ENCODE measurements at regions not wholly inside any gene's neighbourhood (a gene's known extent, or its start where the extent isn't known, plus 50 kb on each side); places are given as distances from the start of the nearest gene placed in this dataset.
"Not testable (repeated sequence)": the region's sequence is repeated elsewhere in the genome, so short reads cannot be mapped to it uniquely, and the experiment has no call there.

DNA sequence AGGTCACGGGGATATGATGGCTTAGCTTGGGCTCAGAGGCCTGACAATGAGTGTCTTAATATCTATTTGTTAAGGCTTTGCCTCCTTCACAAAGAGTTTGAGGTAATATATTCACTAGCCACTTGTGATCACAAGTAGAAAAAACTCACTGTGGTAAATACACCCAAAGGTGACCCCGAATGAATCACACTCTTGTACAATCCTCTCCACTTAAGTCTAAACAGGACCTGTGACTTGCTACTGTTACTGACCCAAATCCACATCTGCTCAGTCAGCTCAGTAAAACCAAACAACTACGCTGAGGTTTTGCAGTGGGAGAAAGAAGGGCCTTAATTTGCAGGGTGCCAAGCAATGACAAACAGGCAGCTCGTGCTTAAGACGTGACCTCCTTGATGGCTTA, 223.8 kb upstream of the MAGEC2 start:
- TF ChIP-seq, protein P1, sequence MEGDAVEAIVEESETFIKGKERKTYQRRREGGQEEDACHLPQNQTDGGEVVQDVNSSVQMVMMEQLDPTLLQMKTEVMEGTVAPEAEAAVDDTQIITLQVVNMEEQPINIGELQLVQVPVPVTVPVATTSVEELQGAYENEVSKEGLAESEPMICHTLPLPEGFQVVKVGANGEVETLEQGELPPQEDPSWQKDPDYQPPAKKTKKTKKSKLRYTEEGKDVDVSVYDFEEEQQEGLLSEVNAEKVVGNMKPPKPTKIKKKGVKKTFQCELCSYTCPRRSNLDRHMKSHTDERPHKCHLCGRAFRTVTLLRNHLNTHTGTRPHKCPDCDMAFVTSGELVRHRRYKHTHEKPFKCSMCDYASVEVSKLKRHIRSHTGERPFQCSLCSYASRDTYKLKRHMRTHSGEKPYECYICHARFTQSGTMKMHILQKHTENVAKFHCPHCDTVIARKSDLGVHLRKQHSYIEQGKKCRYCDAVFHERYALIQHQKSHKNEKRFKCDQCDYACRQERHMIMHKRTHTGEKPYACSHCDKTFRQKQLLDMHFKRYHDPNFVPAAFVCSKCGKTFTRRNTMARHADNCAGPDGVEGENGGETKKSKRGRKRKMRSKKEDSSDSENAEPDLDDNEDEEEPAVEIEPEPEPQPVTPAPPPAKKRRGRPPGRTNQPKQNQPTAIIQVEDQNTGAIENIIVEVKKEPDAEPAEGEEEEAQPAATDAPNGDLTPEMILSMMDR (IDR thresholded peaks at IDR 0.05), result no peak
- Mint-ChIP-seq H3K9me3 (peaks cover 18% of the 10 kb centered on the region), H3K27ac (no peak overlapping the region), H3K27me3 (ENCODE audit: insufficient read depth) (no peaks in the 10 kb centered on the region), H3K4me1 (ENCODE audit: low read depth) (no peaks in the 10 kb centered on the region), H3K4me3 (no peak overlapping the region), H3K36me3 (ENCODE audit: low read depth) (no peaks in the 10 kb centered on the region)
- DNase-seq, result no peak

DNA sequence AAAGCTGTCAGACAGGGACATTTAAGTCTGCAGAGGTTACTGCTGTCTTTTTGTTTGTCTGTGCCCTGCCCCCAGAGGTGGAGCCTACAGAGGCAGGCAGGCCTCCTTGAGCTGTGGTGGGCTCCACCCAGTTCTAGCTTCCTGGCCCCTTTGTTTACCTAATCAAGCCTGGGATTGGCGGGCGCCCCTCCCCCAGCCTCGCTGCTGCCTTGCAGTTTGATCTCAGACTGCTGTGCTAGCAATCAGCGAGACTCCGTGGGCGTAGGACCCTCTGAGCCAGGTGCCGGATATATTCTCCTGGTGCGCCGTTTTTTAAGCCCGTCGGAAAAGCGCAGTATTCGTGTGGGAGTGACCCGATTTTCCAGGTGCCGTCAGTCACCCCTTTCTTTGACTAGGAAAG, 185.9 kb upstream of the MAGEC2 start:
- not testable (repeated sequence) for DNase-seq; H3K36me3 Mint-ChIP-seq (ENCODE audit: low read depth); H3K9me3 Mint-ChIP-seq; H3K4me3 Mint-ChIP-seq; H3K27me3 Mint-ChIP-seq (ENCODE audit: insufficient read depth); H3K27ac Mint-ChIP-seq; H3K4me1 Mint-ChIP-seq (ENCODE audit: low read depth)

DNA sequence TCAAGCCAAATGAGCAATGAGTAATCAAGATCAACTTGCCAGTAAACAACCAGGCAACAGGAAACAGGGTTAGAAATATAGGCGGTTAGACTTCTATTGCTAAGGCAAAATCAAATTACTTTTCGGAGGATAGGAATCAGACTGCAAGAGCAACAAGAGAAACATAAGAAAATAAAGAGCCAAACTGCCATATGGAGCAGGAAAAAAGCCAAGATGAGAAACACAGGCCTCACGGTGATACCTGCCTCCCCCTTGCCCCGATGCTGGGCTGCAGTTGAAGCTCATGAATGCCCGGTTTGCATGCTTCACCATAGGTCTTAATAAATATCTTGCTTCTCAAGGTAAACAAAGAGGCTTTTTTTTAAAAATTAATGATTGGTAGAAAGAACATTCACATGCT, 158.4 kb upstream of the MAGEC2 start:
- Mint-ChIP-seq H3K27ac (no peak overlapping the region), H3K4me1 (ENCODE audit: low read depth) (no peaks in the 10 kb centered on the region), H3K9me3 (peaks cover 4% of the 10 kb centered on the region), H3K27me3 (ENCODE audit: insufficient read depth) (no peaks in the 10 kb centered on the region), H3K36me3 (ENCODE audit: low read depth) (no peaks in the 10 kb centered on the region), H3K4me3 (no peak overlapping the region)
- TF ChIP-seq, protein P1 (IDR thresholded peaks at IDR 0.05), result no peak
- no peak for DNase-seq

DNA sequence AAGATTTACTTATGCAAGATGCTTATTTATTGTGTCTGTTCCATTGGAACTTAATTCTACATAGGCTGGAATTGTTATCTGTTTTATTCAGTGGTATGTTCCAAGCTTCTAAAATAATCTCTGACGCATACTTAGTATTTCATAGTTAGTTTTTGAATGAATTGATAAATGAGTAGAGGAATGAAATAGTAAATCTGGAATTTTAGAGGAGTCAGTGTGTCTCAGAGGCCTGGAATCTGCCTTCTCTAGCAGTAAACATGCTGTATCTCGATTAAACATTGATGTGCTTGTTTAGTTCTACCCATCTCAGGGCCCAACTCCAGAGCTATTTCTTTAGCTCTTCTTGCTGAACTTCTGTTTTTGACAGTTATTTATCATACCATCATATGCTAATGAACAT, 154.2 kb upstream of the MAGEC2 start:
- no peaks in the 10 kb centered on the region for H3K4me1 Mint-ChIP-seq (ENCODE audit: low read depth)
- peaks cover 4% of the 10 kb centered on the region for H3K9me3 Mint-ChIP-seq
- TF ChIP-seq, protein P1 (IDR thresholded peaks at IDR 0.05), result no peak
- no peak for DNase-seq
- H3K36me3 Mint-ChIP-seq (ENCODE audit: low read depth), result no peaks in the 10 kb centered on the region
- no peaks in the 10 kb centered on the region for H3K27me3 Mint-ChIP-seq (ENCODE audit: insufficient read depth)
- H3K4me3 Mint-ChIP-seq, result no peak overlapping the region
- no peak overlapping the region for H3K27ac Mint-ChIP-seq

DNA sequence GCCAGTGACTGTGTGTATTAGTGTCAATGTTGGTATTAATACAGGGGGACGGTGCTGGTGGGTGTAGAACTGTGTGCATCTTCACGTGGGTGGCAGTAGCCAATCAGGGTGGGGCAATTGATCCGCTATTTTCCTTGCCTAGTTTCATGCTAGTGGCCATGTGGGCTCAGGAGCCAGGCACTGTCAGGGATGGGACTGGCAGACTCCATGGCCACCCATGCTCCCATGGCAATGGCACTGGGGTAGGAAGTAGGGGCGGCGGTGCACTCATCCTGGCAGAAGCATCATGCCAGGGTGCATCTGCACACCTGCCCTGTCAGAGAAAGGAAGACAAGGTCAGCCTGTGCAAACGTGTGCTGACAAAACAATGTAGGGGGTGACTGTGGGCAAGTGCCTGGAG, 122.1 kb upstream of the MAGEC2 start:
- DNase-seq, result no peak
- H3K36me3 Mint-ChIP-seq (ENCODE audit: low read depth), result no peaks in the 10 kb centered on the region
- no peaks in the 10 kb centered on the region for H3K4me1 Mint-ChIP-seq (ENCODE audit: low read depth)
- H3K4me3 Mint-ChIP-seq, result no peak overlapping the region
- H3K27ac Mint-ChIP-seq, result no peak overlapping the region
- H3K27me3 Mint-ChIP-seq (ENCODE audit: insufficient read depth), result no peaks in the 10 kb centered on the region; the same call in 1 of the 2 replicates
- H3K9me3 Mint-ChIP-seq, result peaks cover 8% of the 10 kb centered on the region
- TF ChIP-seq, protein P1 (IDR thresholded peaks at IDR 0.05), result no peak

DNA sequence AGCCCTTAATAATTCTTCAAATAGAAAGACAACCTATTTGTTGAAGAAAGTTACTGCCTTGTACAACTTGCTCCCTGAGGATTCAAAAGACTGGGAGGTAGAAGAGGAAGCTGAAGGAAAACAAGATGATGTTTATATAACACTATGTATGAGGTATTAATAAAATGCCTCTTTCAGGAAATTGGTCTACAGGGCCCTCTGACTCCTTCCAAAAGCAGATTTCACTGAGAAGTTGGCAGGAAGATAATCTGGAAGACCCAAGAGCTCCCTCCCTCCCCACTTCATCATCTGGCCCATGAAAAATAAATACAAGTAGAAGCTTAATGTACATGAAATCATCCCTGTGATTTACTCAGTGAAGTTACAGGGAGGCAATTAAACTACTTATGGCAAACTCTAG, 107.5 kb upstream of the MAGEC2 start:
- no peak for DNase-seq
- Mint-ChIP-seq H3K4me1 (ENCODE audit: low read depth) (no peaks in the 10 kb centered on the region), H3K36me3 (ENCODE audit: low read depth) (no peaks in the 10 kb centered on the region), H3K27me3 (ENCODE audit: insufficient read depth) (no peaks in the 10 kb centered on the region), H3K4me3 (no peak overlapping the region), H3K27ac (no peak overlapping the region), H3K9me3 (peaks cover 6% of the 10 kb centered on the region)
- TF ChIP-seq, protein P1 (IDR thresholded peaks at IDR 0.05), result no peak

All from HFFc6 (cell line).